PC-9 (cell line): ENCODE measurements at regions not wholly inside any gene's neighbourhood (a gene's known extent, or its start where the extent isn't known, plus 50 kb on each side); places are given as distances from the start of the nearest gene placed in this dataset.

Experiments used
- CTCF ChIP-seq: fragments of 200-600 bp; sonication (generic); conservative IDR thresholded peaks from 2 replicates; pipeline ENCODE4 v1.6.1; 2017; ENCODE audit warnings: mixed run types, antibody characterized with exemption, mild to moderate bottlenecking, moderate library complexity
- EZH2 ChIP-seq: fragments of 200-600 bp; sonication (generic); IDR thresholded peaks from 2 replicates; pipeline ENCODE4 v1.8.0; 2017; ENCODE audit warnings: antibody characterized with exemption, low read depth

- TF ChIP-seq CTCF (no peak), EZH2 (no peak)
These were observed 298.2 kb downstream of the HAPSTR1 start for GRCh38 chr16:9389543-9390207.
